GM19438 (cell line): ENCODE measurements at regions not wholly inside any gene's neighbourhood (a gene's known extent, or its start where the extent isn't known, plus 50 kb on each side); places are given as distances from the start of the nearest gene placed in this dataset.
"Not testable (repeated sequence)": the region's sequence is repeated elsewhere in the genome, so short reads cannot be mapped to it uniquely, and the experiment has no call there.

Experiments
- ATAC-seq: cut with Tn5 transposase; IDR thresholded peaks from one replicate; pipeline ENCODE4 v1.9.1; 2021; ENCODE audit warnings: low read depth; ENCODE audit not compliant: unreplicated experiment

DNA sequence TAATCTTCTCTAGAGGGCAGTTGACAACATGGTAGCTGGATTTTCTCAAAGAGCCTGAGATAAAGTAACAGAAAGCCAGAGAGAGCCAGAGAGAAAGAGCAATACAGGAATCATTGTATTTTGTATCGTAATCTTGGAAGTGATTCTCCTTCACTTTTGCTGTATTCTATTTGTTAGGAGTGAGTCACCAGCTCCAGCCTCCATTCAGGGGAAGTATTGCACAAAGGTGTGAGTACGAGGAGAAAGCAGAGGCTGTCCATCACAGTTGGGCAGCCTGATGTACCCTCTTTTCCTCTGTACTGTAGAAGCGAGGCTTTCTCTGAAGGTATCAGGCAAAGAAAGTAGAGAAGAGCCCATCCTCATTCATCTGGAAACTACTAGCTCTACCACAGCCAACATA, 176.8 kb downstream of the KCNS3 start:
- no peak for ATAC-seq

DNA sequence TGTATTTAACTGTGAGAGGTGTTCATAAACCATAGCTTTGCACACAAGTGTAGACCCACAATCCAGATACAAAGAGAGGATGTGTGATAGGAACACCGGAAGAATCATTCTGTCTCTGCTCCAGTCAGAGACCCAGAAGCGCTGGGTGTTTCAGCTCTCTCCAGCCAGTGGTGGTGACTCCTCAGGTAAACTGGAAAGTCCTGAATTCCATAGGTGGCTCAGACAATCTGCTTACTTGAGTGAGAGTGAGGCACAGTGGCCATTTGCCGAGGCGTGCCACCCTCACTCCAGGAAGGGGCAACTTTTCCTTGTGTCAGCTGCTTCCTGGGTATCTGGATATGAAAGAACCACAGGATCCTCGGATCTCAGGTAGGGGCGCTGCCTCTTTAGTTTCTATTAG, 171.5 kb downstream of the KCNS3 start:
- ATAC-seq, result no peak

DNA sequence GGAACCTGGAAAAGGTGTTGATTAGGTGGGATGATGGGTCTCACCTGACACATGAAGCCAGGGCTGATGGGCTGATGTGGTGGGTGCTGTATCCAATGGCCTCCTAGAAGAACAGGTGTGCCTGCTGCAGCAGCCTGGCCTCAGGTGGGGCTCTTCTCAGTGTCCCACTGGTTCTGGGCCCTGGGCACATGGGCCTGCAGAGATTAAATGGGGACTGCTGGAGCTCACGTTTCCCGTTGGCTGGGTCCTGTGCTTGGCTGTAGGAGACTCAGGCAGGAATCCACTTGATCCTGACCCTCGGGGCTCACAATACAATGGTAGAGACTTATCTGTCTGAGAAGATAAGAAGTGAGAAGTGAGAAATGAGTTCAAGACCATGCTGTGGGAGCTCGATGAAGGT, 170.9 kb downstream of the KCNS3 start:
- no peak for ATAC-seq

DNA sequence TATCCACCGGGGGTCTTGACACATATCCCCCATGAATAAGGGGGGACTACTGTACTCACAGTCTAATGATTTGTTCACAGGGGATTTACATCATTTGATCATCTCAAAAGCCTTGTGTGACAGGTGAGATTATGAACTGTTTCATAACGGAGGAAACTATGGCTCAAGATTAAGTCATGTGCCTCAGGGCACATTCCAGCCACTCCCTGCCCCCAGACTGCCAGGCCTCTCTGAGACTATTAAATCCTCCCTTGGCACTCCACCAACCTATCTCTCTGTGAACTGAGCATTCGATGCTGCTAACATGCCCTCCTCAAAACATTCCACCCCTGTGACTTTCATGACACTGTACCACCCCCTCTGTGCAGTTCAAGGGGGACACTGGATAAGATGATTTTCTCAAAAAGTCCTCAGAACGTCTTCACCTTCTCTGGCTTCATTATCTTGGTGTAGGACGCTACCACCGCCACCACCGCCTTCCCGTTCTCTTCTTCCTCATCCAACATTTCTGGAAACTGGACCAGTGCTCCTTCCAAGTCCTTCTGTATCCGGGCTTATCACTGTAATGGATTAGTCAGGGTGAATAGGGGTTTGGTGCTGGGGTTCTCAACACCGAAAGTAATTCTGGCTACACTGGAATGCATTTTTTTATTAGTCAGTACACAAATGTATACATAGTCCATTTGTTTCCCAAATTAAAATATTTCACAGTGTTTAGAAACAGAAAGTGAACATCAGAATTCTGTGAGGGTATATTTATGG, 169.6 kb downstream of the KCNS3 start:
- ATAC-seq, result no peak

DNA sequence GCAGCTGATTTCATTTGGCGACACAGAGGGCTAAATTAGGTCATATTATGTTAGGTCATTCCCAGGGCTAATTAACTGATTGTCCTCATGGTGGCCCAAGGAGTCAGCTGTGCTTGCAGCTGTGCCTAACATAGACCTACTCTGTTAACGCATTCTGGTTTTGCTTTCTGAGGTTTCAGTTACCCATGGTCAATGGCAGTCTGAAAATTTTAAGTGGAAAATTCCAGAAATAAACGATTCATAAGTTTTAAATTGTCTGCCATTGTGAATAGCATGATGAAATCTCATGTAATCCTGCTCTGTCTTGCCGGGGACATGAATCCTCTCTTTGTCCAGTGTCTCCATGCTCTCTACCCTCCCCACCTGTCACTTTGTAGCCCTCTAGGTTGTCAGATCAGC, 168.7 kb downstream of the KCNS3 start:
- no peak for ATAC-seq

DNA sequence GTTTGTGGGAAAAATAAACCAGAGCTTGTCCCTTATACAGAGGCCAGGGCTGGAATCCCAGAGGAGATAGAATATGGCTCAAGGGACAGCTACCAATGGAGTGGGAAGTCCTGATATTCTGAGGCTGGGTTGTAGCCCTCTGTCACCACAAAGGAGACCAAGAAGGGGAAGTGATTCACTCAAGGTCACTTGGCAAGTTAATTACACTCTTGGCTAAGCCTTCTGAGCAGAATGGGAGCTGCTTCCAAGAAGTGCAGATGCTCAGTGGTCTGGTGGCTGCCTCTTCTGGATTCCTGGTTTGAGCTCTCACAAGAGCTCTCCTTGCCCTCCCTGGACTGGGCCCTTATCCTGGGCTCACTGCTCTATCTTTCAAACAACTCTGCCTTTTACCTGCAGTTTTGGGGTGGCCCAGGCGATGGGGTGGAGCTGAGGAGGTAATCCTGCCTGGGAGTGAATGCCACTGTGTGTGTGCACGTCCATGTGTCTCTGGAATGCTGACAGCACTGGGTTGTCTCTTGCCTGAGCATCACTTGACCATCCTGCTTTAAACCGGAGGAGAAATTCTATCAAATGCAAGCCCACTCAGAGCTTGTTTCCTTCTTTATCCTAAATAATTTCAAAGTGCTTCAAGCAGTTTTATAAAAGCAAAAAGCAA, 168.2 kb downstream of the KCNS3 start:
- no peak for ATAC-seq

DNA sequence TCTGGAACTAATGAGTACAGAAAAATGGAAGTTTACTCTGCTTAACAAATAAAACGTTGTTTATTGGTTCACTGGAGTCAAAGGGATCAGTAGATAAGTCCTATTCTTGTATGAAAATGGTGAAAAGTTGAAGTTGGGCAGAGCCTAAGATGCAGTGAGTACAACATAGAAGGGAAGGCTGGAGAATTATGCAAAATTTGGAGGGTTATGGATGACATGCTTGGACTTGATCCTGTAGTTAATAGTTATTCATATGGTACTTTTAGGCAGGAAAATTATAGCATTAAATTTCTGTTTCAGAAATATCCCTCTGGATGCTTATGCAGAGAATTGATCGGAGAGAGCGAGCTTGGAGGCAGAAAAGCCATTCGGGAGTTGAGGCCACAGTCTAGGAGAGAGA, 167.6 kb downstream of the KCNS3 start:
- no peak for ATAC-seq

DNA sequence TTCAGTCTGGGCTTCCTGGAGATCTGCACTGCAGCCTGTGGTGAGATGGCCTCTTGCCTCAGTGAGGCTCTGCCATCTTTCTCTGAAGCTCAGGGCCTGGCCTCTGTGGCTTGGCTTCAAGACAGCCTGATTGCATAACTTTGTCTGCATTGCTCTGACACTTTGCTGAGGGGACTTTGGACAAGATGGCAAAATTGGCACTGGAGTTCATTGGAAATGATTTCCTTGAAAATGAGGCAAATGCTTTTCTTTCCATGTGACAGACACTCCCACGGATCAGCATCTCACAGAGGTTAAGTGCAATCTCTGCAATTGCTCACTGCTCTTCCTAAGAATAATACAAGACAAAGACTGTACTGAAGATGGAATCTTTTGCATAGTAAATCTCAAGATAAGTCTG, 166.8 kb downstream of the KCNS3 start:
- no peak for ATAC-seq

DNA sequence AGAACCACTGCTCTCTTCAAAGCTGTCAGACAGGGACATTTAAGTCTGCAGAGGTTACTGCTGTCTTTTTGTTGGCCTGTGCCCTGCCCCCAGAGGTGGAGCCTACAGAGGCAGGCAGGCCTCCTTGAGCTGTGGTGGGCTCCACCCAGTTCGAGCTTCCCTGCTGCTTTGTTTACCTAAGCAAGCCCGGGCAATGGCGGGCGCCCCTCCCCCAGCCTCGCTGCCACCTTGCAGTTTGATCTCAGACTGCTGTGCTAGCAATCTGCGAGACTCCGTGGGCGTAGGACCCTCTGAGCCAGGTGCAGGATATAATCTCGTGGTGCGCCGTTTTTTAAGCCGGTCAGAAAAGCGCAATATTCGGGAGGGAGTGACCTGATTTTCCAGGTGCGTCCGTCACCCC, 138.9 kb downstream of the KCNS3 start:
- ATAC-seq, result not testable (repeated sequence)

DNA sequence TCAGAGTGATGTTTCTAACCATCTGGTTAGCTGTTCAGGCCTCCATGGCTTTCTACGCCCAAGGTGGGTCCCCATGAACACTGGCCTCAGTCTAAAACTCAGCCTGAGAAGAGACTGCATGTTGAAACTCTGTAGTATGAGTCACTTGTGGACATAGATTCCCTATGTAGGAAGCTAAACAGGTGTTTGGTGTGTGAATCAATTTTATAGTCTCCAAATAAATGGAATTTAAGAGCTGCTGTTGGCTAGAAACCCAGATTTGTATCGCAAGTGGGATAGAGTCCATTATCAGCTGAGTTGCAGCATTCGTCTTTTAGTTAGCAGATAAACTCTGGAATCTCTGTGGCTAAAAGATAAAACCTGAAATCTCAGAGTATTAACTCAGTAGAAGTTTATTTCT, 131.4 kb downstream of the KCNS3 start:
- ATAC-seq, result no peak

DNA sequence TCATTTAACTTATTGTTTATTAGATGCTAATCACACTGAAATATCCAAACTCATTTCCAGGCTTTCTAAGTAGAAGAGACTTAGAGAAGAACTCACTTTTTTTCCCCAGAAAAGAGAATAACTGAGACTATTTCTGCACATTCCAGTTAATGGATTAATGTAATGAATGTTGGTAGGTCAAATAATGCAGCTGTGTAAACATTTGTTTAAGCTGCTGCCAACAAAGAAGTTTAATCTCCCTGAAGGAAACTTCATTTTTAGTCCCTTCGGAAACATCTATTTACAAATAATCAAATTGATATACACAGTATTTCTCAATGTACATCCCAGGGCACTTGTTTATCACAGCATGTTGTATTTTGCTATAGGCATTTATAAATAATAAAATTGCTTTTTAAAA, 126.9 kb downstream of the KCNS3 start:
- no peak for ATAC-seq

DNA sequence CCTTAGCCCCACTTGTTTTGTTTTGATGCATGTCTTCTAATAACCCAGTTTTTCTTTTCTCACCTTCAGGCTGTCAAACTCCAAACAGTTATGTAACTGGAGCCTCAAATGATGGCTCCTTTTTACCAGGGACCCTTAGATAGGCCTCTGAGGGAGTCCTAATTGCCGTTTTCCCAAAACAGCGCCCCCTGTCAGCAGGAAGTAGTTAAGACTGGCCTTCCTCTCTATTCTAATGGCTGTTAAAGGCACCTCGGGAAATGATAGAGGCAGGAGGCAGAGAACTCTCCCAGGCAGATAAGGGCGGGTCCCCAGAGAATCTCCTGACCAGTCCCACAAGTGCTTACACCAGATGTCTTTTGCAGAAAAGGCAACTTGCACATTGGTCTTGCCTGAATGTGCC, 123.2 kb downstream of the KCNS3 start:
- ATAC-seq, result no peak

DNA sequence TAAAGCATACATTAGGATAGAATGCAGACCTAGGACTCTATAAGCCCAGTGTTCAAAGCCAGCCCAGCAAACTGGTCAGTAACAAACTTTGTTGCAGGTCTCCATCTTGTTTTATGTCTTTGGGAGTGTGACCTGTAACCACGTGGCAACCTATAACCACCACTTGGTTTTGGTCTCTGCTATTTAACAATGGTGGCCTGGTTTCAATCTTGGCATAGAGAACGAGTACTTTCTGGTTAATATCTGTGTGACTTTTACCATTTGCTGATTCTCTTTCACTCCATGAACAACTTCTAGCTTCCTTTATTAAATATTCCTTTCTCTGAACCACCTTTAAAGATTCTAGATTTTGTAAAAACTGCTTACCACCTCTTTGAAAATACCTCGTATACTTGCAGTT, 118.5 kb downstream of the KCNS3 start:
- no peak for ATAC-seq

DNA sequence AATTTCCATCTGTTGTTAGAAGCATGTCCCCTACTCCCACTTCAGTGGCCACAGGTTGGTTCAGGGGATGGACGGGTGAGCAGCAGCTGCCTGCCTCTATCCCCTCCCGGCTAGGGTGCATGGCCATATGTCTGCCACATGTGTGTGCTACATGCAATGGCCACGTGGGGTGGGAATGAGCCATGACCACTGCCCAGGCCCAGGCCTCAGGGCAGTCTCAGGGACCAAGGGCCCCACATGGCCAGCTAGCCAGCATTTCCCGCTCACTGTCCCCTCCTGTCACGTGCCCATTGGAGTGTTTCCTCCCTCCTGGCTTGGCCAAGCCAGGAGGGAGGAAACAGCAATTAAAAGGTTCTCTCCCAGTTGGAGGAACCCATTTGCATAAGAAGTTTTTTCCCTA, 117.1 kb downstream of the KCNS3 start:
- ATAC-seq, result no peak
